RWPE1 (cell line): ENCODE measurements at regions not wholly inside any gene's neighbourhood (a gene's known extent, or its start where the extent isn't known, plus 50 kb on each side); places are given as distances from the start of the nearest gene placed in this dataset.
"Not testable (repeated sequence)": the region's sequence is repeated elsewhere in the genome, so short reads cannot be mapped to it uniquely, and the experiment has no call there.

Source experiments
- CTCF ChIA-PET: fragments of 350-600 bp; sonication (Branson Sonifier 250); formaldehyde crosslinking; extraction: SDS; loops from one replicate; lab custom pipeline; 2021; lab: Yijun Ruan, JAX
- POLR2A ChIA-PET: fragments of 400-600 bp; formaldehyde crosslinking; extraction: SDS; loops from one replicate; lab custom pipeline; 2020; ENCODE audit warnings: antibody characterized with exemption; ENCODE audit not compliant: low non-redundant PET; lab: Yijun Ruan, JAX
- DNase-seq: peaks from one replicate; pipeline ENCODE4 v3.0.0; 2012; ENCODE audit warnings: low spot score
- H3K27ac ChIP-seq: fragments of 450-650 bp; 2 replicates; pipeline ENCODE4 v1.5.1; 2017
- CTCF ChIP-seq: fragments of 450-650 bp; conservative IDR thresholded peaks from 2 replicates; pipeline ENCODE4 v1.5.1; 2017; ENCODE audit warnings: low read depth, mild to moderate bottlenecking

DNA sequence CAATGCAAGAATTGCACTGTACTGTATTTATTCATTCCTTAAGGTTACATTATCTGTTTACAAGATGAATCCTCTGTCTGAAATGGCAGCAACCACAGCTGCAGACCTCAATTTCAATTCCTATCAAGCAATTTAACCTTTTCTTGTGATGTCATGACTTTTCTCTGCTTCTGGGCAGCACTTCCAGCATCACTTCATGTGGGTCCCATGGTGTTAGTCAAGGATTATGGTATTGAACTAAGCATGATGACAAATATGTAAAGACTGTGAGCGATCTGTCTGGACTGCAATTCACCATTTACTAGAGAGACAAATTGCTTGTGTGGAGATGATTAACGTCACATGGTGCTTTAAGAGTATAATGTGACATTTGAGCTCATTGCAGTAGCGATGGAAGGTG, 90.5 kb upstream of the CCN2 start:
- POLR2A ChIA-PET = no interaction called here
- H3K27ac ChIP-seq = no peak overlapping the region
- no peak for TF ChIP-seq CTCF
- no peak for DNase-seq
- CTCF ChIA-PET = no interaction called here

DNA sequence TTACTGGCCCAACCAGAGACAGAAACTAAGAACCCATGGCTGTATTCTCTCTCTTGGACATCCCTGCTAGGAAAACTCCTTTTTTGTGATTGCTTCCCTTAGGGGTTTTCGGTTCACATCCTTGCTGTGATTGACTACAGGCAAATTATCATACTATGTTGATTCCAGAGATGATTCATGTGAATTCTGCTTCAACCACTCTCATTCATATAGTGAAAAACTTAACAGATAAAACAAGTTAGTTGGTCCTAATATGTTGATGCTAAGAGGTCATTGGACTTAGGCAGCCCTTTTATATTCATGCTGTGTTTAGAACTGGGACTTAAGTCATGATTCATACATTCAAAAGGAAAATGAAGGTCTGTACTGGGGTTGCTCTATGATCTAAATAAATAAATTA, 76.9 kb upstream of the CCN2 start:
- CTCF ChIA-PET = interaction anchor here (0.8 kb wide), 1 partner anchor 232 kb away, joined by 4 read pairs; no protein-coding TSS in a partner anchor
- no peak overlapping the region for H3K27ac ChIP-seq
- no peak for TF ChIP-seq CTCF
- POLR2A ChIA-PET = no interaction called here
- DNase-seq = no peak

DNA sequence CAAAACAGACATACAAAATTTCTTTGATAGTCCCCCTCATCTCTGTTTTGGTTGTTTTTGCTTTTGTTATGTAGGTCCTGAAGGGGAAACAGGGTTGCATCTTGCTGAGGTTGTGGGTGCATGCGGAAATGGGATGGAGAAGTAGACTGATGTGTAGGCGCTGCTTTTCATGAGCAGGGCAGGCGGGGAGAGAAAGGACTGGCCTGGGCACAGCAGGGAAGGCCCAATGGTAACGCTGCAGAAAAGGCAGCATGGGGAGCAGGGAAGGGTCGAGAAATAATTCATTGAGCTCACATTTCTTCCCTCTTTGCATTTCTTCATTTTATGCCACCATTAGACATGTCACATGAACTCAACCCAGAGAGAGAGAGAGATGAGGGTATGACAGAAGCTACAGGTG, 74.3 kb upstream of the CCN2 start:
- ChIA-PET CTCF (interaction anchor here (0.6 kb wide), 1 partner anchor 356 kb away, joined by 6 read pairs; no protein-coding TSS in a partner anchor), POLR2A (no interaction called here)

DNA sequence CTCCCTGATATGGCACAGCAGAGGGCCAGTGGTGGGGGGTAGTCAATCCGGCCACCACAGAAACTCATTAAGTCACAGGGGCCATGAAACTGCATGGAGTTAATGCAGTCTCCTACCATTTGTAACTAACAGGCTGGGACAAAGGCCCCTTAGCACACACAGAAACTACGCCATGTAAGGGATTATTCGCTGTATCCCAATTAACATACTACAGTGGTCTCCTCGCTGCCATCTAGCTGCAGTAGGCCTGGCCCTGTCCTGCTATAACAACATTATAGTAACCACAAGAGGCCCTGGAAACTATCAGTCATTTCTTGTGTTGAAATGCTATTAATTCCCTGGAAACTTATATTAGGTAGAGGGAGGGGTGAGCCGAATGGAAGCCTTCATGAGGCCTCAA, 72.3 kb upstream of the CCN2 start:
- no peak for TF ChIP-seq CTCF
- no peak for DNase-seq
- POLR2A ChIA-PET = no interaction called here
- CTCF ChIA-PET = no interaction called here
- H3K27ac ChIP-seq = no peak overlapping the region

More for the DNA sequence above, 74.3 kb upstream of the CCN2 start:
- no peak for DNase-seq
- TF ChIP-seq CTCF = no peak
- H3K27ac ChIP-seq = no peak overlapping the region

- POLR2A ChIA-PET = no interaction called here
- H3K27ac ChIP-seq = no peak overlapping the region
- CTCF ChIA-PET = interaction anchor here (0.7 kb wide), 1 partner anchor 473 kb away, joined by 5 read pairs; no protein-coding TSS in a partner anchor
Observed at GRCh38 chr6:132021552-132022375, 70.6 kb upstream of the CCN2 start.

DNA sequence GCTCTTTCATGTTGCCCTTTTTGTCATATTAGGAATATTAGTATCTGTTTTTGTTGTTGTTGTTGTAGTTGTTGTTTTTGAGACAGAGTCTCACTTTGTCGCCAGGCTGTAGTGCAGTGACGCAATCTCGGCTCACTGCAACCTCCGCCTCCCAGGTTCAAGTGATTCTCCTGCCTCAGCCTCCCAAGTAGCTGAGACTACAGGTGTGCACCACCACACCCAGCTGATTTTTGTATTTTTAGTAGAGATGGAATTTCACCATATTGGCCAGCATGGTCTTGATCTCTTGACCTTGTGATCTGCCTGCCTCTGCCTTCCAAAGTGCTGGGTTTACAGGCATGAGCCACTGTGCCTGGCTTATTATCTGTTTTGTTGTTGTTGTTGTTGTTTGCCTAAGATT, 69.7 kb upstream of the CCN2 start:
- DNase-seq, POLR2A ChIA-PET, H3K27ac ChIP-seq: not testable (repeated sequence)
- CTCF ChIA-PET = interaction anchor here (0.7 kb wide), 1 partner anchor 1617 kb away, joined by 3 read pairs; no protein-coding TSS in a partner anchor

More at GRCh38 chr6:132021552-132022375, 70.6 kb upstream of the CCN2 start:
- no peak for TF ChIP-seq CTCF
- no peak for DNase-seq

GRCh38 chr6:132020138-132020581, 69.0 kb upstream of the CCN2 start:
- ChIA-PET POLR2A (no interaction called here), CTCF (interaction anchor here (0.7 kb wide), 1 partner anchor 1618 kb away, joined by 3 read pairs; no protein-coding TSS in a partner anchor)
- no peak for DNase-seq
- TF ChIP-seq CTCF = no peak
- no peak overlapping the region for H3K27ac ChIP-seq
